Renal pelvis (tissue), 1 donor: ENCODE measurements at regions not wholly inside any gene's neighbourhood (a gene's known extent, or its start where the extent isn't known, plus 50 kb on each side); places are given as distances from the start of the nearest gene placed in this dataset.

ENCODE experiments used
- DNase-seq: peaks from one replicate; pipeline ENCODE4 v3.0.0-alpha.2; 2013

- DNase-seq = no peak
These were observed 76.0 kb downstream of the ATPSCKMT start for GRCh38 chr5:10173716-10174115.

GRCh38 chr5:10172247-10172646 lies 77.4 kb downstream of the ATPSCKMT start:
- no peak for DNase-seq

GRCh38 chr5:10169359-10169758 lies 80.3 kb downstream of the ATPSCKMT start:
- no peak for DNase-seq

GRCh38 chr5:10168254-10168653 lies 81.4 kb downstream of the ATPSCKMT start:
- DNase-seq = no peak

- DNase-seq = no peak
These were observed 81.9 kb downstream of the ATPSCKMT start for GRCh38 chr5:10167806-10168205.

- DNase-seq = no peak
These were observed 83.3 kb downstream of the ATPSCKMT start for GRCh38 chr5:10166392-10166791.

GRCh38 chr5:10162468-10162867 lies 87.2 kb downstream of the ATPSCKMT start:
- DNase-seq = no peak

- no peak for DNase-seq
These were observed 87.9 kb downstream of the ATPSCKMT start for GRCh38 chr5:10161778-10162177.

GRCh38 chr5:10160241-10160640 lies 89.4 kb downstream of the ATPSCKMT start:
- no peak for DNase-seq

- DNase-seq = no peak
These were observed 90.8 kb downstream of the ATPSCKMT start for GRCh38 chr5:10158886-10159285.

- DNase-seq = no peak
These were observed 92.5 kb downstream of the ATPSCKMT start for GRCh38 chr5:10157085-10157669.

GRCh38 chr5:10155897-10156667 lies 93.6 kb downstream of the ATPSCKMT start:
- DNase-seq = no peak

GRCh38 chr5:10153808-10154537 lies 95.7 kb downstream of the ATPSCKMT start:
- DNase-seq = no peak

- no peak for DNase-seq
These were observed 96.3 kb downstream of the ATPSCKMT start for GRCh38 chr5:10153394-10153793.

GRCh38 chr5:10151656-10152055 lies 98.0 kb downstream of the ATPSCKMT start:
- no peak for DNase-seq

GRCh38 chr5:10149911-10150310 lies 99.8 kb downstream of the ATPSCKMT start:
- DNase-seq = no peak

- no peak for DNase-seq
These were observed 103.7 kb downstream of the ATPSCKMT start for GRCh38 chr5:10145923-10146401.

- DNase-seq = no peak
These were observed 105.6 kb downstream of the ATPSCKMT start for GRCh38 chr5:10144040-10144439.

GRCh38 chr5:10140195-10140973 lies 109.3 kb downstream of the ATPSCKMT start:
- no peak for DNase-seq

- no peak for DNase-seq
These were observed 111.2 kb downstream of the ATPSCKMT start for GRCh38 chr5:10138395-10139057.

- no peak for DNase-seq
These were observed 115.9 kb downstream of the ATPSCKMT start for GRCh38 chr5:10133830-10134229.

- DNase-seq = no peak
These were observed 118.8 kb downstream of the ATPSCKMT start for GRCh38 chr5:10130881-10131280.
